Stimulated activated CD4-positive, alpha-beta T cell treated with anti-CD3 and anti-CD28 coated beads, Interleukin-4, amount 100 ng/mL, for 48 hours (primary cell): ENCODE measurements at regions not wholly inside any gene's neighbourhood (a gene's known extent, or its start where the extent isn't known, plus 50 kb on each side); places are given as distances from the start of the nearest gene placed in this dataset.

ENCODE experiments used
- DNase-seq, 2 donors: peaks; one replicate each; pipeline ENCODE4 v3.0.0-alpha.2; 2020; ENCODE audit warnings: low read depth in 2 of 2

DNA sequence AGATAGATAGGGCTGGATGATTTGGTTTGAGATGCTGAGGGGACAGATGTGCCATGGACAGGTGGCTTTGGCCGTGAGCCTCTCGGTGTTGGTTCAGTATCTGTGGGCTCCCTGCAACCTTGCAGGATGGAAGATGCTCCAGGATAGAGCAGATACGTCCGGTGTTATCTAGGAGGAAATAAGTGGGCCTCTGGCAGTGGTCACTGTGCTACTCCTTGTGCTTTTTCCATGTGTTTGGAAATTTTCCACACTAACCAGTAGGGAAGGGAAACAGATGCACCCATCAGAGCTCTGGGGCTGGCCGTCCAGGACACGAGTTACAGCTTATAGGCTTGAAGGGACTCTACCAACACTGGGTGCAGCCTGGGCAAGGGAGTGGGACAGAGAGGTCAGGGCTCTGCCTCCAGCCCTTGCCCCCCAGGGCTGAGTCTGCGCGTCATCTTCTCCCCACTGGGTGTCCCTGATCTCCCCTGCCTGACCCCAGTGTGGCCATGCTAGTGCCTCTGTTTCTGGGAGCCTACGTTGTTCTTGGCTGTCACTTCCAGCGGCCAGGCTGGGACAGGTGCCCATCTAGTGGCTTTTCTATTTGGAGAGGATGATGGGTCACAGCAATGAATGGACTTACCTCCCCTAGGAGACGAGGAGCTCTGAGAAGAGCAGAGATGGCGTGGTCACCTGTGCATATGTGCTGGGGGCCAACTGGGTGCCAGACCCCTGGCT is 166.9 kb downstream of the SEC14L1 start:
- DNase-seq = no peak

DNA sequence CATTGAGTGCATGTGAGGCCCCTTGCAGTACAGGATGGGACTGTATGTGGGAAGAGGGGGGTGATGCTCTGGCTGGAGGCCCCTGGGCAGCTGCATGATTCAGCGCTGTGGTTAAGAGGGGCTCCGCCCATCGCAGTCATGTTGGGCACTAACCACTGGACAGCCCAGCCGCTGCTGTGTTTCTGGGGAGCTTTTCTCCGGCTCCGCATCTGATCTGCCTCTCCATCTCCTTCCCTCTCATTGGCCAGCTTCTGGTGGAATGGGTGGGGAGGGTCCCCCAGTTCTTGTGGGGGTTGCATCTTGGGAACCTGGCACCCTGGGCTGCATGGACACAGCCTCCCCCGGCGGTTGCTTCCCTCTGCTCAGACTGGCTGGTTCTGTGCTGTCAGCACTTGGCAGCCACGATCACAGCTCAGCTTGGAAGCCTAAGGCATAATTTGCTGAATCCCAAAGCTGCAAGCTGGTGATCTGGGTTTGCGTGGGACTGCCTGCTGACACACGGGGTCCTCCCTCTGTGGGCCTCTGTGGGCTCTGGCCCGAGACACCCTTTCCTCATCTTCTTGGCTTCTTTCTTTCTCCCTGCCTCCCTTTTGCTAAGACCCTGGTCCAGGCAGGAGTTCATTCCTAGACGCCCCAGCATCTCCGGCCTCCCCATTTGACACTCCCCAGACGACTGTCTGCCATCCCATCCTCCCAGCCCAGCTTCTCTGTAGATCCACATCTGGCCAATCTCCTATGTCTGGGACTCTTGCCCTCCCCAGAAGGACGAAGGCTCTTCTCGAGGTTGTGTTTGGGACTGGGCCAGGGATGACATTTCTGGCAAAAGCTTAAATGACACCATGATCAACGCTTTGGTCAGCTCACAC is 168.3 kb downstream of the SEC14L1 start:
- DNase-seq = no peak

DNA sequence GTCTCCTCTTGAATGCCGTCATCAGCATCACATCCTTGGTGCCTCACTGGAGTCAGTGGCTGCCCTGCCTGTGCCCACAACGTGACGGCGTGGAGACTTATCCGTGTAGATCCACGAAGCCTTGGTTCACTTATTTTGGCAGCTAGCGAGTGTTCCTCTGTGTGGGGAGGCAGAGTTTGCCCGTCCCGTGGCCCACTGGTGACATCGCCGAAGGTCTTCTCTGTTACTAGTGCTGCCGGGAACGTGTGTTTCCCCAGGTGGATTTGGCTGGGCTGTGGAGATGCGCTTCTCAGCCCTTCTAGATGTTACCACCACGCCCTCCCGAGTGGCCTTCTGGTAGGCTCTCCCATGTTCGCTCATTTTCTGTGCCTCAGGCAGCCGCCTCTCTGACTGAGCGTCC is 169.6 kb downstream of the SEC14L1 start:
- no peak for DNase-seq

DNA sequence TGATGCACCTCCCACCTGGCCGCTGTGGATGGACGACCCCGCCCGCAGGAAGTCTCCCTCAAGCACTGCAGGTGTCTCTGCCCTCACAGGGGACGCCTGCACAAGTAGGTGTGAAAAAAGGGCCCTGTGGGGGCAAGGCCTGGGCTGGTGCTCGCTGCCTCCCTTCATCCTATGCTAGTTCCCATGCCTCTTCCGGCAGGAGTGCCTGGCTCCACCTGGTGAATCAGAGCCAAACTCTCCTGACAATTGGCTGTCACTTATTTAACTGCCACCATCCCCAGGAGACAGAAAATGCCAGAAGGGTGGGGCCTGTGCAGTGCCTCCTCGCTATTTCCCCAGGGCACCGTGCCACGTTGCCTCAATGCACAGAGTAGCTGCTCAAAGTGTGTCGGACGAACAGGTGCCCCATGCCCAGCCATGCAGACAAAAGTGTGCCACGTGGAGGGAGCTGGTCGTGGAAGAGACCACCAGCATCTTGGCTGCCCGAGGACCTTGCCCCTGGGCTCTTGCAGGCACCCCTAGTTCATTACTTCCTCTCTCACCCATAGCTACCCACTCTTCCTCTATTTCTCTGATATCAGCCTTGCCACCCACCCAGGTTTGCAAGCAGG is 170.7 kb downstream of the SEC14L1 start:
- DNase-seq = no peak

DNA sequence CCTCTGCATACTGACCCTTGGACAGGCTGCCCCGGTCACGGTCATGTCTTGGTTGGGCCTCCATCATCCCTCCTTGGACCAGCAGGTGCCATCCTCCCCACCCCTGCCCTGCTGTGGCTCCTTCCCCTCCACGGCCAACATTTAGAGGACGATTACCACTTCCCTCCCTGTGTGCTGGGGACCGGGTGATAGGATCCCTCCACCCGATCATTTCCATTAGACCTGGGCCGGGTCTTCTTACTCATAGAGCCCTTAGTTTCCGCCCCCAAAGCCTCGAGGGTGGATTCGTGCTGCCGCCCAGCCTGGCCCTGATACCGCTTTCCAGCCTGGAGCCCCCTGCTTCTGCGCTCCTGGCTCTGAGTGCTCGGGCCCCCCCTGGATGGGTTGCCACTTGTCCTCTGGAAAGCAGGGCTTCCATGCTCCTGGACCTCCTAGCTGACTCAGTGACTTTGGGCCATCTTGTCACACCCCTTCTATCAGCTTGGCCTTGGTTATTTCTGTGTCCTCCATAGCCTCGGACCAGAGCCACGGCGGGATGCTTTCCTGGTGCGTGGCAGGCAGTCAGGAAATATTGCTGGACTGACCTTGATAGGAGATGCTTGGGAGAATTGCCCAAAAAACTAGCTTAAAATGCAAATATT is 171.4 kb downstream of the SEC14L1 start:
- no peak for DNase-seq

DNA sequence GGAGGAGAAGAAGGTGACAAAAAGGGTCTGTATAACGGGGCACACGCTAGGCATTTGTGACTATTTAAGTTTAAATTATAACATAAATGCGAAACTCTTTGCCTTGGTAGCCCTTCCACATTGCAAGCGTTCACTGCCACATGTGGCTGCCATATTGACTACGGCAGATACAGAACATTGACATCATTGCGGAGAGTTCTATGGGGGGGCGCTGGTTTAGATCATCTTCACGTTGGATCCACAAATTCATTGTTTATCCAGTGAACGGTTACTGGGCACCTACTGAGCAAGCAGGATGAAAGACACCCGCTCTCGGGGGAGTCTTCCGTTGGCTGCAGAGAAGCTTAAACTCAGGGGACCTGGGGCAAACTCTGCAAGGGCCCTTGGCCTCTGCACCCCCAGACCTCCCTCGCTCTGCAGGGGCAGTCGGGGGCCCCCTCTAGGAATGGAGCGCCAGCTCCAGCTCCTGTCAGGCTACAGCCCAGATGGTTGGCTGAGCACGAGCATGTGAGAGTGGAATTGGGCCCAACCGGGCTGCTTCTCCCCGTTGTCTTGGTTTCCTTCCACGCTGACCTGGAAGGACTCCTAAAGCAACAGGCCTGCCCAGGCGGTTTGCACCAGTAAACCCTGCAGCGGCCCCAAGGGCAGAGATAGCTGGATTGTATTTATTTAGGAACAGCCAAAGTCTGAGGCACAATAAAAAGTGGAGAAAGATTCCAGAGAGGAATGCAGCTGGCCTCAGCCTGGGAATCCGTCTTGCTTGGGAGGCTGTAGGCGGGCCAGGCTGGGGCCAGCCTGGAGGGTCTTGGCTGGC is 172.2 kb downstream of the SEC14L1 start:
- DNase-seq = no peak

DNA sequence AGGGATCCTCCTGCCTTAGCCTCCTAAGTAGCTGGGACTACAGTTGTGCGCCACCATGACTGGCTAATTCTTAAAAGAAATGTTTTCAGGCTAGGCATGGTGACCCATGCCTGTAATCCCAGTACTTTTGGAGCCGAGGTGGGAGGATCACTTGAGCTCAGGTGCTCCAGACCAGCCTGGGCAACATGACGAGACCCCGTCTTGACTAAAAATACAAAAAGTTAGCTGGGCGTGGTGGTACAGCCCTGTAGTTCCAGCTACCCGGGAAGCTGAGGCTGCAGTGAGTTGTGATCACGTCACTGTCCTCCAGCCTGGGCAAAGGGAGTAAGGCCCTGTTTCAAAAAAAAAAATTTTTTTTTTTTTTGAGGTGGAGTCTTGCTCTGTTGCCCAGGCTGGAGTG is 173.1 kb downstream of the SEC14L1 start:
- no peak for DNase-seq

DNA sequence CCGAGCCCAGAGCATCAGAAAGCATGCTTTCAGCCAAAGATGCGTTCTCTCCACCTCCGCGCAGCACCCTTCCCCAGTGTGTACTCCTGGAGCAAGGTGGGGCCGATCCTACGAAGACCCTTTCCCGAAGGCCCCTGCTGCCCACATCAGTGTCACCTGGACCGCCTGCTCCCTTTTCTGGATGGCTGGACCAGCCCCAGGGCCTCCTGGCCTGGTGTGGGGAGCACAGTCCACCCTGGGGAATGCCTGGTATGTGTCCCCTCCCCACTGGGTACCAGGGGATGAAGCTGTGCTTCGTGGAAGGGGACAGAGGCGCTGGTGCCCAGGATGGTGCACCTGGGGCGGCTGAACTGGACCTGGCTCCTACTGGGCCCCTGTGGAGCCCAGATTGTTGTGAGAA is 173.8 kb downstream of the SEC14L1 start:
- no peak for DNase-seq

DNA sequence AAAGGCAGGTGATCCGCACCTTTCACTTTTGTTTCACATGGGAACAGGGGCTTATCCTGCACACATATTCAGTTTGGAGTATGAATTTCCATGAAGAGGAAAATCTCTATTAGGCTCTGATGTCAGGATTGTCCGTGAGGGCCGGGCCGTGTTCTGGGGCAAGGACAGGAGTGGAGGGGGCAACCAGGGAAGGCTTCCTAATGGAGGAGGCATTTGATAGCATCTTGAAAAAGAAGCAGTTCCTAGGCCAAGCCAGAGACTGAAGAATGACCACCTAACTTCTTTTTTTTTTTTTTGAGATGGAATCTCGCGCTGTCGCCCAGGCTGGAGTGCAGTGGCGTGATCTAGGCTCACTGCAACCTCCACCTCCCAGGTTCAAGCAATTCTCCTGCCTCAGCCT is 174.2 kb downstream of the SEC14L1 start:
- DNase-seq = no peak

DNA sequence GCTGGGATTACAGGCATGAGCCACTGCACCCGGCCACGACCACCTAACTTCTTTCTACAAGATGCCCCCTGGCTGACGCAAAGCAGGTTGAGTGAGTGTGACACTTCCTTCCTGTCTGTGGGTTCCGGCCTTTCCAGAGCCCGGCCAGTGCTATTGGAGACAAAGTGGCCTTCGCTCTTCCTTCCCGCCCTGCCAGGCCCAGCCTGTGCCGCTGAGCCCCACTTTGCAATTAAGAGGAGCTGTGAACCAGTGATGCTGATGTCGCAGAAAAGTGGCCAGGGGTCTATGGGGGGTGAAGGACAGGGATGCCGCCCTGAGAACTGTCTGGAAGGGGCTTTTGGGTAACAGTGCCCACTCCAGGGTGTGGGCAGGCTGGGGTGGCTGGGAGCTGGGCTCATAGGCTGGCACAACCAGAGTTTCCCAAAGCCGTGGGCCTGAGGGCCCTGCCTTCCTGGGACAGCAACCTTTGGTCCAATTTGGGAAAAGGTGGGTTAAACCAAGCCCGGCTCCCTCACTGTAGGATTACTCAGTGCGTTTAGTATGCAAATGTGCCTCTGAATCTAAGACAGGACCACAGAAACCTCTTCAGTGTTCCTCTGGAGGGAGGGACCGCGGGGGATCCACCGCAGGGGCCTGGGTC is 174.9 kb downstream of the SEC14L1 start:
- no peak for DNase-seq

DNA sequence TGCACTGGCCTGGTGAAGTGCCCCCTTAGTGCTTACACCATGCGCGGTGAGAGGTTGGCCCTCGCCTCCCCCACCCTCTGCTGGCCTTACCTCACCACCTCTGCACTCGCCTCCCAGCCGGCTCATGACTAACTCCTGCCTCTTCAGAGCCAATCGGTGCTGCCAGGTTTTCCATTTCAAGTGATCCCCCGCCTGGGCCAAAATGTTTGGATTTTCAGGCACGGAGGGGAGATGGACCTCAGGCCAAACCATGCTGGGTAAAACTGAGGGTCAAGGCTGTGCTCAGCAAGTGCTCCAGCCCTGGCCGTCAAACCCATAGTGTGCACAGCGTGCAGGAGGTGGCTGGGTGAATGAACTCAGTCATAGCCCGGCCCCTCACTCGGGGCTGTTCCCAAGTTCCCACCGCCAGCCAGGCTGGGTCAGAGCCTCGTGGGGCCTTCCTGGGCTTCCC is 175.4 kb downstream of the SEC14L1 start:
- DNase-seq = no peak

DNA sequence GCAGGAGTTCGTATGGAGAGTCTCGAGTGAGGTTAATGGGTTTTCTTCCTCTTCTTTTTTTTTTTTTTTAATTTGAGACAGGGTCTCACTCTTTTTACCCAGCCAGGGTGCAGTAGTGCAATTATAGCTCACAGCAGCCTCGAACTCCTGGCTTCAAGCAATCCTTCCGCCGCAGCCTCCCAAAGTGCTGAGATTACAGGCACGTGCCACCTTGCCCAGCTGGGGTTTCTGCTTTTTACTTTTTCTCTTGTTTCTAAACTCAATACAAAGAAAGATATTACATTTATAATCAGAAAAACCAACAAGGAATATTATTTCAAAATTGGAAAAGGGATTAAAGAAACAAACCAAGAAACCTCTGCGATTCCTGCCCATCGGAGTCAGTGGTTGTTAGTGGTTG is 175.9 kb downstream of the SEC14L1 start:
- DNase-seq = no peak

DNA sequence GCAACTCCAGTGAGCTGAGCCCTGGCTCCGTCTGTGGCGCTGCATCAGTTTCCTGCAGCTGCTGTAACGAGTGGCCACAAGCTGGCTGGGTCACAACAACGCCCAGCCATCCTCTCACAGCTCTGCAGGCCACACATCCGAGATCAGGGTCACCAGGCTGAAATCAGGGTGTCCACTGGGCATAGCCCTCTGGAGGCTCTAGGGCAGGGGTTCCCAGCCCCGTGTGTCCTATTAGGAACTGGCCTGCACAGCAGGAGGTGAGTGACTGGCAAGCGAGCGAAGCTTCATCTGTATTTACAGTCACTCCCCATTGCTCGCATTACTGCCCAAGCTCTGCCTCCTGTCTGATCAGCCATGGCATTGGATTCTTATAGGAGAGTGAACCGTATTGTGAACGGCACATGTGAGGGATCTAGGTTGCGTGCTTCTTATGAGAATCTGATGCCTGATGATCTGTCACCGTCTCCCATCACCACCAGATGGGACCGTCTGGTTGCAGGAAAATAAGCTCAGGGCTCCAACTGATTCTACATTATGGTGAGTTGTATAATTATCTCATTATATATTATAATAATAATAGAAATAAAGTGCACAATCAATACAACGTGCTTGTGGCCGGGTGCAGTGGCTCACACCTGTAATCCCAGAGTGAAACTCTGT is 176.5 kb downstream of the SEC14L1 start:
- DNase-seq = no peak

DNA sequence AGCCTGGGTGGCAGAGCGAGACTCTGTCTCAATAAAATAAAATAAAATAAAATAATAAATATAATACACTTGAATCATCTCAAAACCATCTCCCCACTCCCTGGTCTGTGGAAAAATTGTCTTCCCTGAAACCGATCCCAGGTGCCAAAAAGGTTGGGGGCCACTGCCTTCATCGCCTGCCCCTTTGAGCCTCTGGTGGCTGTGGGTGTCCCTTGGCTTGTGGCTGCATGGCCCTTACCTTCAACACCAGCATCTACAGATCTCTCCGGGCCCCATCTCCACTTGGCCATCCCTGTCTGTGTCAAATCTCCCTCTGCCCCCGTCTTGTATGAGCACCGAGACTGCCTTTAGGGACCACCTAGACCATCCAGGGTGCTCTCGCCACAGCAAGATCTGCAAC is 177.3 kb downstream of the SEC14L1 start:
- no peak for DNase-seq

DNA sequence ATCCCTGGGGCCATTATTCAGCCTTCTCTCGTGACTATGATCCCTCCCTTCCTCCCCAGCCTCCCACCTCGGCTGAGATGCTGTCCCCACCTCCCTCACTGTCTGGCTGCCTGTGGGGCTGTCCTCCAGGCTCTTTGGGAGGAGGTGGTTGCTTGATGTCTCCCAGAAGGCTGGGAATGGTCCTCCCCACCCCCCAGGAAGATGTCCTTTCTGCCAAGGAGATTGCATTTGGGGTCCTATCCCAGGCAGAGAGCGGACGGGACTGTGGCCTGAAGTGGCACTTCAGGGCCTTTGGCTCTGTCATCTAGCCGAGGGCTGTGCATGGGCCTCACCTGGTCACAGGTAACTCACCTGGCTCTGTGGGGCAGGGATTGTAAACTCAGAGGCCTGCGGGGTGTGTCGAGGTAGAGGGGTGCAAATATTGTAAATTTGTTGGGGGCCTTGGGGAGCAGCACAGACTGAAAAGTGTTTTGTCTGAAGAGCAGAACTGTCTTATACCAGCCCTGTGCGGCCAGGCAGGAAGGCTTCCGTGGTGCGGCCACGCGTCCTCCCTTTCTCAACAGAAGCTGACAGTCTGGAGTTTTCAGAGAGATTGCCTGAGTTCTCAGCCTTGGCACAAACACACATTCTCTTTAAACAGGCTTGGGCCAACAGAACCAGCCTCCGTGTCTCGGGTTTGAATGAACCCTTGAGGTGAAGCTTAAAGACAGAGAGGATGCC is 177.9 kb downstream of the SEC14L1 start:
- no peak for DNase-seq

DNA sequence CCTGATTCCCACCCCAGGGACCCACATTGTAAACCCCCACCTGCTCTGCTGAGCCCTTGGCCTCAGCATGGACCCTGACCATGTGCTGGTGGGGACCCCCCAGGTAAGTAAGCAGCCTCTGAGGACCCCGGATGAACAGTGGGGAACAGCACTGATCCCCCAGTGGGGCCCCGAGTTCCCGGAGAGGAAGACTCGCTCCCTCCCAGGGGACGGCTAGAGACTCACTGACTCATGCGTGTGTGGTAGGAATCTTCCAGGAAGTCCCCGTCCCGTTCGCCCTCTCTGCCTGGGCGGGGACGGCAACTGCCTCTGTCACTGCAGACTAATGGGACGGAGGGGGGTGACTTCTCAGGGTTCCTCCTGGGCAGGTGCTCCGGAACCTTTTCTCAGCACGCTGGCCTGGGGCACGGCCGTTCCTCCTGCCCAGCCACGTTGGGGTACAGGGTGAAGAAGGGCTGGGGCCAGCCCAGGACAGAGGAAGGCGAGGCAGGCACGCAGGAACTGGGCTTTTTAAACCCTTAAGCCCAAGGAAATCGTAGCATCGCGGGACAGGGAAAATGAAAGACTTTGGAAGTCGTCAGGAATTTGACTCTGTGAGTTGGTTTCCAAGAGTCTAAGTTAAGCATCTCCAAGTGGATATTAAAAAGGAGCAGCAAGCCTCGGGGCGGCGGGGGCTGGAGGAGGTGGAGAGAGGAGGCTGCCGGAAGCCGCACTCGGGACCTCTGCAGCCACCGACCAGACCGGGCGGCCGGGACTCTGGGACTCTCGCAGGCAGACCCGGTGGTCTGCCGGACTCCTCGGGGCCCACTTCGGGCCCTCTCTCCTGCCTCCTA is 178.7 kb downstream of the SEC14L1 start:
- peak; percentile 58 to 66 for DNase-seq

DNA sequence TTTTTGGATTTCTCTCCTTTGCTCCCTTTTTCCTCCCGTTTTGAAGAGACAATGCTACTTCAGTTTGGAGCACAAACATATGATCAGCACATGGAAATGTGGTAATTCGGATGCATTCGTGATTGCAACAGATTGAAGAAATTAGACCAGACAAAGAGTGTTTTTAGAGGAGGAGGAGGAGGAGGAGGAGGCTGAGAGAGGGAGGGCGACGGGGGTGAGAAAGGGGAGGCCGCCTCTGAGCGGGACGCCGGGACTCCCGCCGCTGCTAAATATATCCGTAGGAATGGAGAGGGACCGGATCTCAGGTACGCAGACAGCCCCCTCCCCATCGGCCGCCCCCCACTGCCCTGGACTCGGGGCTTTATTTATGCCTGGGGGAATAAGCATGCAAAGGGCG is 179.3 kb downstream of the SEC14L1 start:
- no peak for DNase-seq

DNA sequence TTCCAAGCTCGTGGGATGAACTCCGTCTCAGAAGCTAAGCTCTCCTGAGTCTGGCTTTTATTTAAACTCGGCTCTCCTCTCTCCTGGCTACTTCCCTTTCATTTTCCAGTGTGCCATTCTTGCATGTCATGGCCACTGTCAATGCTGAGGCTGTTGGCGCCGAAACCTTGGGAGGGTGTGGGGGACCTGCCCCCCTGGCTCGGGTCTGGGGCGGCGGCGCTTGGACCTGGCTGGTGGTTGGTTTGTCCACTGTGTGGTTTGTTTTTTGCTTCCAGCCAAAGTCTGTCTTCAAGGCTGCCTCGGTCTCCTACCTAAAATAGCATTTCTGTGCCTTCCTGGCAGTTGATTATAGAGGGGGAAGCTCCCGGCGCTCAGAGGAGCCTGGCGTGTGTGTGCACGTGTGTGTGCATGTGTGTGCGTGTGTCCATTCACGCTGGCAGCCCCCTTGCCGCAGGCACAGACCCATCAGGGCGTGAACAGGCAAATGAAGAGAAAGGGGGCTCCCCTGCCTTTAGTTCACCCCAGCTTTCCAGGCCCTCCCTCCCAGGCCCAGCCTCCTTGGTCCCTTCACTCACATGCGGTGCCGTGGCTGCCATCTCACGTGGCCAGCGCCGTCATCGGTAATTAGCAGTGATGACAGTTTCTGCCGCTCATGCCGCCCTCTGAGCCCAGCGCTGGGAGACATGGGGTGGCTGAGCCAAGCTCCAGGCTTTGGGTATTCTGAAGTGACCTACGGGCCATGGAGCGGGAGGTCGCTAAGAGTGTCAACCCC is 179.9 kb downstream of the SEC14L1 start:
- no peak for DNase-seq
